ENCODE measurements at regions not wholly inside any gene's neighbourhood (a gene's known extent, or its start where the extent isn't known, plus 50 kb on each side); places are given as distances from the start of the nearest gene placed in this dataset.

DNA sequence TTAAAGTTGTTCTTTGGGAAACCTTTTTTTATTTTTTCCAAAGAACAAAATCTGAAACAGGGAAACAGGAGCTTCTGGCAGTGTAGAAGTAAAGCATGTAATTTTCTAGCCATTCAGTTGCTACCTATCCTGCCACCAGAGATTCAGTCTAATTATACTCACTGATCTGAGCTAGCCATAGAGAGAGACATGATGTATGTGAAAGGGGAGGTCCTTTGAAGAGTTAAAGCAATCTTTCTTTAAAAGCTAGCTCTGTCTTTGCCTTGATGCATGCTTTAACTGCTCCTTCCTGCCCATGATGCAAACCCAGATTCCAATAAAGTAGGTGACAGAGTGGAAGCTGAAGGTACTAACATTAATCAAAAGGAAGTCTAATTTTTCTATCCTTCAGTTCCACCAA, 114.1 kb upstream of the GRIK2 start:
- Mint-ChIP-seq H3K4me1 (ENCODE audit: insufficient read depth, unreplicated experiment) (no peaks in the 10 kb centered on the region), H3K27me3 (ENCODE audit: insufficient read depth, unreplicated experiment) (no peaks in the 10 kb centered on the region), H3K4me3 (ENCODE audit: unreplicated experiment) (no peak overlapping the region), H3K9me3 (ENCODE audit: unreplicated experiment) (no peaks in the 10 kb centered on the region), H3K27ac (ENCODE audit: low read depth, unreplicated experiment) (no peak overlapping the region), H3K36me3 (ENCODE audit: insufficient read depth, unreplicated experiment) (no peaks in the 10 kb centered on the region)
- intact Hi-C loops (cut with micrococcal nuclease), result no loop called here
- no peak for DNase-seq (ENCODE audit: unreplicated experiment)
- ChIA-PET CTCF (interaction anchor here (0.6 to 0.7 kb wide), 2 partner anchors 27 to 487 kb away, joined by 3 to 4 read pairs; no protein-coding TSS in a partner anchor), POLR2A (no interaction called here)
- TF ChIP-seq, protein P1, sequence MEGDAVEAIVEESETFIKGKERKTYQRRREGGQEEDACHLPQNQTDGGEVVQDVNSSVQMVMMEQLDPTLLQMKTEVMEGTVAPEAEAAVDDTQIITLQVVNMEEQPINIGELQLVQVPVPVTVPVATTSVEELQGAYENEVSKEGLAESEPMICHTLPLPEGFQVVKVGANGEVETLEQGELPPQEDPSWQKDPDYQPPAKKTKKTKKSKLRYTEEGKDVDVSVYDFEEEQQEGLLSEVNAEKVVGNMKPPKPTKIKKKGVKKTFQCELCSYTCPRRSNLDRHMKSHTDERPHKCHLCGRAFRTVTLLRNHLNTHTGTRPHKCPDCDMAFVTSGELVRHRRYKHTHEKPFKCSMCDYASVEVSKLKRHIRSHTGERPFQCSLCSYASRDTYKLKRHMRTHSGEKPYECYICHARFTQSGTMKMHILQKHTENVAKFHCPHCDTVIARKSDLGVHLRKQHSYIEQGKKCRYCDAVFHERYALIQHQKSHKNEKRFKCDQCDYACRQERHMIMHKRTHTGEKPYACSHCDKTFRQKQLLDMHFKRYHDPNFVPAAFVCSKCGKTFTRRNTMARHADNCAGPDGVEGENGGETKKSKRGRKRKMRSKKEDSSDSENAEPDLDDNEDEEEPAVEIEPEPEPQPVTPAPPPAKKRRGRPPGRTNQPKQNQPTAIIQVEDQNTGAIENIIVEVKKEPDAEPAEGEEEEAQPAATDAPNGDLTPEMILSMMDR (IDR thresholded peaks at IDR 0.05; ENCODE audit: unreplicated experiment), result no peak
- no TSS peak for BruUV-seq (replicated peaks)

DNA sequence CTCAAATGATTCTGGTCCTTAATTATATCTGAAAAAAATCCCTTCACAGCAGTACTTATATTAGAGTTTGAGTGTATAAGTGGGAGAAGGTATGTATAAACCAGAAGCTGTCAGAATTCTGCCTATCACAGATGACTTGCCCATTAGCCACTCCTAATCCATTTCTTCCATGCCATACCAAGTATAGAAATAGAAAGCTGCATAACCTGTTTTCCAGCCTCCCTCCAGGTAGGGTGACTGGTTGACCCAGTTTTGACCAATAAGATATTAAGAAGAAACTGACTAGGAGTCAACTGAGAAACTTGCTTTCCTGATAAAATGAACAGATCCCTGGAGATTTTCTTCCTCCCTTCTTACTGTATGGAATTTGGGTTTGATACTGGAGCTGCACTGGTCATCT, 112.2 kb upstream of the GRIK2 start:
- BruUV-seq (replicated peaks), result no TSS peak
- Mint-ChIP-seq H3K4me1 (ENCODE audit: insufficient read depth, unreplicated experiment) (no peaks in the 10 kb centered on the region), H3K36me3 (ENCODE audit: insufficient read depth, unreplicated experiment) (peaks cover 5% of the 10 kb centered on the region), H3K9me3 (ENCODE audit: unreplicated experiment) (no peaks in the 10 kb centered on the region), H3K27ac (ENCODE audit: low read depth, unreplicated experiment) (no peak overlapping the region), H3K27me3 (ENCODE audit: insufficient read depth, unreplicated experiment) (no peaks in the 10 kb centered on the region), H3K4me3 (ENCODE audit: unreplicated experiment) (no peak overlapping the region)
- ChIA-PET CTCF (interaction anchor here (0.7 kb wide), 1 partner anchor 198 kb away, joined by 3 read pairs; no protein-coding TSS in a partner anchor), POLR2A (interaction anchor here (0.6 kb wide), 1 partner anchor 265 kb away, joined by 3 read pairs; no protein-coding TSS in a partner anchor)
- intact Hi-C loops (cut with micrococcal nuclease), result no loop called here
- DNase-seq (ENCODE audit: unreplicated experiment), result no peak
- TF ChIP-seq, protein P1 (IDR thresholded peaks at IDR 0.05; ENCODE audit: unreplicated experiment), result no peak

DNA sequence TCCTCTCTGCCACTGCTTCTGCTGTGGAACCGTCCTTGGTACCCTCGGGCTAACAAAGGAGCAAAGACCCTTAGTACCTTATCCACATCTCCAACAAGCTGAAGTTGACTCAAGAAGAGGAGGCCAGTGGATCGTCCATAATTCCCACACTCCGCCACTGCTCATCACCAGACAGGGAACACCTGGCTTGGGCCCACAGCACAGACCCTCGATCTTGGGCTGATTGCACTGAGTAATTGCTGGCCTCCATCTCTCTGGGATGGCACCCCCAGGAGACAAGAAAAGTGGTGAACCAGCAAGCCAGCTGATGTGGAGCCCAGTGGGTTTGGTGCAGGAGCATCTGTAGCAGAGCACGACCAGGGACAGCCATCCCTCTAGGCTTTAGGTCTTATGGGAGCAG, 109.4 kb upstream of the GRIK2 start:
- Mint-ChIP-seq H3K36me3 (ENCODE audit: insufficient read depth, unreplicated experiment) (peaks cover 6% of the 10 kb centered on the region), H3K27me3 (ENCODE audit: insufficient read depth, unreplicated experiment) (no peaks in the 10 kb centered on the region), H3K27ac (ENCODE audit: low read depth, unreplicated experiment) (no peak overlapping the region), H3K9me3 (ENCODE audit: unreplicated experiment) (no peaks in the 10 kb centered on the region), H3K4me3 (ENCODE audit: unreplicated experiment) (no peak overlapping the region), H3K4me1 (ENCODE audit: insufficient read depth, unreplicated experiment) (no peaks in the 10 kb centered on the region)
- no peak for DNase-seq (ENCODE audit: unreplicated experiment)
- intact Hi-C loops (cut with micrococcal nuclease), result no loop called here
- TF ChIP-seq, protein P1 (IDR thresholded peaks at IDR 0.05; ENCODE audit: unreplicated experiment), result no peak
- ChIA-PET CTCF (no interaction called here), POLR2A (no interaction called here)
- BruUV-seq (replicated peaks), result no TSS peak

DNA sequence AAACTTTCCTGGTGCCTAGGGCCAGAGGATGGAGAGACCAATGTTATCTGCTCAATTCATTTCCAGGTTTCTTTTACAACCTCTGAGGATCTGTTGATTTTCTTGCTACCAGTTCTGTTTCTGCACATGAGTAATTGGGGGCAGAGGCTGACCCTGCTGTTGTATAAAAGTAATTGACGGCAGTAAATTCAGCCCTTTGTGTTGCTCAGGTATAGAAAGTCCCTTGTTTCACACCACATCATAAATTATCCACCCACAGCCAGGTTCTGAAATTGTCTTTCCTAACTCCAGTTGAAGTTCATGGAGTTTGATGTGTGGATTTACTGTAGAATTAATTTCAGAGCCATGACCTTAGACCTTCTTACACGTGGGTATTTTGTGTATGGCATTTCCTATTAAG, 107.4 kb upstream of the GRIK2 start:
- no peak overlapping the region for H3K27ac Mint-ChIP-seq (ENCODE audit: low read depth, unreplicated experiment)
- POLR2A ChIA-PET, result no interaction called here
- CTCF ChIA-PET, result no interaction called here

More for the DNA sequence above, 107.4 kb upstream of the GRIK2 start:
- H3K4me1 Mint-ChIP-seq (ENCODE audit: insufficient read depth, unreplicated experiment), result no peaks in the 10 kb centered on the region
- DNase-seq (ENCODE audit: unreplicated experiment), result no peak
- no TSS peak for BruUV-seq (replicated peaks)
- H3K4me3 Mint-ChIP-seq (ENCODE audit: unreplicated experiment), result no peak overlapping the region
- intact Hi-C loops (cut with micrococcal nuclease), result no loop called here
- TF ChIP-seq, protein P1 (IDR thresholded peaks at IDR 0.05; ENCODE audit: unreplicated experiment), result no peak
- H3K36me3 Mint-ChIP-seq (ENCODE audit: insufficient read depth, unreplicated experiment), result peaks cover 6% of the 10 kb centered on the region
- H3K27me3 Mint-ChIP-seq (ENCODE audit: insufficient read depth, unreplicated experiment), result no peaks in the 10 kb centered on the region
- peaks cover 6% of the 10 kb centered on the region for H3K9me3 Mint-ChIP-seq (ENCODE audit: unreplicated experiment)
